SK-N-MC (cell line): ENCODE measurements at regions not wholly inside any gene's neighbourhood (a gene's known extent, or its start where the extent isn't known, plus 50 kb on each side); places are given as distances from the start of the nearest gene placed in this dataset.

ENCODE experiments used
- EZH2 ChIP-seq: fragments of 200-600 bp; sonication (generic); IDR thresholded peaks from one replicate; pipeline ENCODE4 v1.6.1; 2017; ENCODE audit warnings: antibody characterized with exemption
- FOXP2 ChIP-seq: optimal IDR thresholded peaks from 2 replicates; pipeline ENCODE3; 2011; ENCODE audit warnings: mild to moderate bottlenecking, moderate library complexity; ENCODE audit not compliant: insufficient read depth; ENCODE audit errors: extremely low read length, control extremely low read depth
- POLR2AphosphoS5 ChIP-seq: IDR thresholded peaks from 2 replicates; pipeline ENCODE4 v1.6.1; 2012; ENCODE audit warnings: mild to moderate bottlenecking, low read depth, low read length, borderline replicate concordance

GRCh38 chr16:75865736-75866135 lies 139.4 kb upstream of the CPHXL start:
- TF ChIP-seq EZH2, result no peak
- no peak for TF ChIP-seq POLR2AphosphoS5
- TF ChIP-seq FOXP2, result no peak
